Common myeloid progenitor, CD34-positive (primary cell): ENCODE measurements at regions not wholly inside any gene's neighbourhood (a gene's known extent, or its start where the extent isn't known, plus 50 kb on each side); places are given as distances from the start of the nearest gene placed in this dataset.

Experiments used
- CTCF ChIA-PET: fragments of 350-600 bp; sonication (Branson Sonifier 250); formaldehyde crosslinking; loops from one replicate; lab custom pipeline; 2021; ENCODE audit warnings: antibody characterized with exemption; lab: Charles Lee
- POLR2A ChIA-PET: fragments of 350-600 bp; sonication (Branson Sonifier 250); formaldehyde crosslinking; loops from one replicate; lab custom pipeline; 2021; ENCODE audit warnings: antibody characterized with exemption; lab: Charles Lee
- DNase-seq, 3 donors: peaks; one replicate each; pipeline versions ENCODE4 v3.0.0 to v3.0.0-alpha.2; 2013
- H3K27ac ChIP-seq, 2 experiments: 1 replicate in 1 of 2; 2 replicates in 1 of 2; pipeline ENCODE4 v1.7.0; 2013; ENCODE audit warnings: inconsistent platforms in 2 of 2, low read length in 2 of 2, mild to moderate bottlenecking in 2 of 2, low read depth in 1 of 2, moderate library complexity in 1 of 2; ENCODE audit not compliant: severe bottlenecking in 2 of 2, insufficient read depth in 1 of 2, poor library complexity in 1 of 2
- H3K27me3 ChIP-seq, 5 experiments: replicated peaks in 2 of 5; 1 replicate in 3 of 5; 2 replicates in 2 of 5; pipeline versions ENCODE4 v1.6.1 to v1.7.0; 2013; ENCODE audit warnings: low read length in 4 of 5, mild to moderate bottlenecking in 2 of 5, moderate library complexity in 2 of 5, inconsistent platforms in 1 of 5; ENCODE audit not compliant: insufficient read depth in 5 of 5, control insufficient read depth in 4 of 5
- H3K36me3 ChIP-seq, 4 experiments: 1 replicate in 2 of 4; 2 replicates in 2 of 4; pipeline versions ENCODE4 v1.6.1 to v1.7.0; 2013; ENCODE audit warnings: low read length in 3 of 4, control low read depth in 1 of 4, mild to moderate bottlenecking in 1 of 4; ENCODE audit not compliant: control insufficient read depth in 4 of 4, insufficient read depth in 4 of 4
- H3K4me1 ChIP-seq, 4 experiments: 1 replicate in 3 of 4; 2 replicates in 1 of 4; pipeline versions ENCODE4 v1.6.1 to v1.7.1; 2013; ENCODE audit warnings: low read length in 3 of 4, mild to moderate bottlenecking in 3 of 4, control low read depth in 1 of 4, inconsistent platforms in 1 of 4, moderate library complexity in 1 of 4; ENCODE audit not compliant: control insufficient read depth in 4 of 4, insufficient read depth in 4 of 4; ENCODE audit errors: control extremely low read depth in 1 of 4
- H3K4me3 ChIP-seq, 7 experiments: 1 replicate in 4 of 7; 2 replicates in 3 of 7; pipeline versions ENCODE4 v1.5.1 to v1.7.0; 2013; ENCODE audit warnings: mild to moderate bottlenecking in 7 of 7, low read length in 6 of 7, moderate library complexity in 6 of 7, inconsistent platforms in 2 of 7, low read depth in 2 of 7, control low read depth in 1 of 7; ENCODE audit not compliant: insufficient read depth in 4 of 7, control insufficient read depth in 1 of 7; ENCODE audit errors: extremely low read depth in 1 of 7
- H3K9me3 ChIP-seq, 5 experiments: 1 replicate in 4 of 5; 2 replicates in 1 of 5; pipeline versions ENCODE4 v1.6.1 to v1.7.1; 2013; ENCODE audit warnings: low read length in 4 of 5, mild to moderate bottlenecking in 2 of 5, inconsistent platforms in 1 of 5, low read depth in 1 of 5, moderate library complexity in 1 of 5; ENCODE audit not compliant: control insufficient read depth in 4 of 5, insufficient read depth in 2 of 5; ENCODE audit errors: control extremely low read depth in 1 of 5
- WGBS: methylation state at CpG from one replicate; pipeline ENCODE4 v1.1.5; 2013; ENCODE audit not compliant: insufficient coverage; 5-methylcytosine and 5-hydroxymethylcytosine counted together

DNA sequence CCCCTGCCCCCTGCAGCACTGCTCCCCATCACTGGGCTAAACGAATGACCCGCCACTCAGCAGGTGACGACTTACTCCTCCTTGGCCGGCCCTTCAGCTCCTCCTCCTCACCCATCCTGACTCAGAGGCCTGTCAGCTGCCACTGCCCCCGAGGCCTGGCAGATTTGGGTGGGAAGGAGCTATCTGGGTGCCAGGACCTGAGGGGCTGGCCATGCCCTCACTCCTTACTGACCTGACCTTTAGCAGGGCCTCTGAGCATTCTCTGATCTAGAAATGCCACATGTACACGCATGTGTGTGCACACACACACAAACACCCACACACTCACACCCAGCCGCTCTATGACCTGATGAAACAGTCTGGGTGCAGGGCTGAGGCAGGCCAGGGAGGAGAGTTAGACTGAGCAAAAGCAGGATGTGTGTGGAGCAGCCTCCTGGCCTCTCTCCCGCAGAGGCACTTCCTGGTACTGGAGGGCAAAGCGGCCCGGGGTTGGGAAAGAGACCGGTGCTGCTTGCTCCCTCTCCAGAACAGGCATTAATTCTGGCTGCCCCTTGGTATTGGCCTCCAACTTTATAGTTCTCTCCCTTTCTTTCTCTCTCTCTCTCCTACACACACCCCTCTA, 68.0 kb downstream of the ZFP36L2 start:
- no peaks in the 10 kb centered on the region for H3K36me3 ChIP-seq
- DNase-seq: peak in 1 of 3 donors; percentile 53
- WGBS: 34% methylated on average over 7 of the region's 11 CpGs
- H3K27me3 ChIP-seq: no peaks in the 10 kb centered on the region
- peak overlapping the region in 3 of 7 experiments; percentile 16 to 28 (median 21) for H3K4me3 ChIP-seq
- CTCF ChIA-PET: interaction anchor here (1.4 kb wide), 1 partner anchor 18 kb away, joined by 3 read pairs; no protein-coding TSS in a partner anchor
- no peaks in the 10 kb centered on the region for H3K9me3 ChIP-seq
- peaks cover 0 to 35% (median 24%) of the 10 kb centered on the region in 4 experiments for H3K4me1 ChIP-seq
- POLR2A ChIA-PET: no interaction called here
- peak overlapping the region in 1 of 2 experiments; percentile 17 for H3K27ac ChIP-seq

DNA sequence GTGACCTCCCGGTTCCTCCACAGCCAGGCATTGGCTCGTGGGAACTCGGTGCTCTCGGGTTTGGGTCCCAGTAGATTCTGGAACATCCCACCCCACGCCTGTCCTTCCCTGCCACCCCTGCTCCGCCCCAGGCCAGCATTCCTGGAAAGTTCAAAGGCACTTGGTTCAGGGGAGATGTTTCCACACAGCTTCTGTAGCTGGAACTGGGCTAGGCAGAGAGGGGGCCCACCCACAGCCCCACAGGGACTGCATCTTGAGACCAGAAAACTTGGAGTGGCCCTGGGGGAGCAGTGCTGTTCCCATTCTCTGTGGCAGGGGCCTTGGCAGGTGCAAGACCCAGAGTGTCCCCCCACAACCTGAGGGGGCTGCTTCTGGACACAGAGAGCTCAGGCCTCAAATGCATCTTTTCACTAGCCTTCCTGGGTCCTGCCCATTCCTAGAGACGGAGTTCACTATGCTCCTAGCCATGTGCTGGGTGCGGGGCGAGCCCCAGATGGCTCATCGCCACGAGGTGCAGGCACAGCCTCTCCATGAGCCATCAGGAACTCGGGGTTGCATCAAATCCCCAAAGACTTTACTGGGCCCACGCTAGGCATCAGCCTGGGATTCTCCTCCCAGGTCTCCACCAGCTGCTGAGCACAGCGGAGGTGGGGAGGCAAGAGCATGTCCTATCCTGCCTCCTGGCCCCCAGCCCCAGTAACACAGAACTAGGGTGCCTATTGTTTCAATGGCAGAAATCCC, 68.7 kb downstream of the ZFP36L2 start:
- Histone ChIP-seq H3K9me3 (no peaks in the 10 kb centered on the region), H3K36me3 (no peaks in the 10 kb centered on the region), H3K4me1 (peaks cover 0 to 40% (median 30%) of the 10 kb centered on the region in 4 experiments), H3K4me3 (no peak overlapping the region), H3K27me3 (no peaks in the 10 kb centered on the region), H3K27ac (peak overlapping the region in 1 of 2 experiments; percentile 17)
- CTCF ChIA-PET: interaction anchor here (1.3 to 1.4 kb wide), 2 partner anchors 16 to 18 kb away, joined by 3 read pairs; no protein-coding TSS in a partner anchor
- POLR2A ChIA-PET: no interaction called here
- 96% methylated on average over 14 of the region's 14 CpGs for WGBS
- no peak for DNase-seq

DNA sequence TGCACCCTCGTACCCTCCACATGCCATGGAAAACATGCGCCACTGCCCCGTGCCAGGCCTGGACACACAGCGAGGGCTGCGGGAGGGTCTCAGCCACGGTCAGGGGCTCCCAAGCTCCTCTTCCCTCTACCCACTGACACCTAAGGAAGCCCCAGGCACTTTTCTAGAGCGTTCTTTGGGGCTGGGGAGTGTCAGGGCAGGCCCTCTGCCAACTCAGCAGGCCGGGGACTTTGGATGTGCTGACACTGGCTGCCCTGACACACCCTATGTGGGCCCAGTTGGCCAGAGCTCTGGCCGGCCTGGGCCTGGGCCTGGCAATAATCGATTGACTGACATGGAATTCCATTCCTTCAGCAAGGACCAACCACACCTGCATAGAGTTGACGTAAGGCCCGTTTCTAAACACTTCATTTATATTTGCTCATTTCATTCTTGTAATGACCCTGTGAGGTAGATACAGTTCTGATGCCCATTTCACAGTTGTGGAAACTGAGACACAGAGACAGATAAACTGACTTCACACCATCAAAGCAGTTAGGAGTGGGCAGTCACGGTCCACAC, 70.5 kb downstream of the ZFP36L2 start:
- H3K4me3 ChIP-seq: no peak overlapping the region
- WGBS: 93% methylated on average over 11 of the region's 13 CpGs
- no peak overlapping the region for H3K27ac ChIP-seq
- no peaks in the 10 kb centered on the region for H3K36me3 ChIP-seq
- ChIA-PET POLR2A (no interaction called here), CTCF (interaction anchor here (0.6 kb wide), 1 partner anchor 51 kb away, joined by 3 read pairs; no protein-coding TSS in a partner anchor)
- DNase-seq: no peak
- no peaks in the 10 kb centered on the region for H3K27me3 ChIP-seq
- H3K4me1 ChIP-seq: peaks cover 0 to 40% (median 31%) of the 10 kb centered on the region in 4 experiments
- H3K9me3 ChIP-seq: no peaks in the 10 kb centered on the region

DNA sequence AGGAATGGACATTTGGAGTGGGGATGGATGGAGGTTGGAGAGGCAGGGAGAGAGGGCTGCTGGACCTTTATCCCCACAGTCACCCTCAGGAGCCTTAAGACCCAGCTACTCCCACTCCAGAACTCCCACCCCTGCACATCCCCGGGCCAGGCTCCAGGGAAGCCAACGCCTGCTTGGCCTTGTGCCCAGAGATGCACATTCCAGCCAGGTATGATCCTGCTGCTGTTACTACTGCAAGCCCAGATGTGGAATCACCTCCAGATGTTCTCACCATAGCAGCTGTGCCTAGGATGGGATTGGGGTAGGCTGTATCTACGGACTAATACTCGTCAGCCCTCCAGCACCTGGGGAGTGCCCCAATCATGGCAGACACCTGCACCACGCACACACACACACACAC, 71.7 kb downstream of the ZFP36L2 start:
- Histone ChIP-seq H3K4me3 (no peak overlapping the region), H3K36me3 (no peaks in the 10 kb centered on the region), H3K27ac (no peak overlapping the region), H3K9me3 (no peaks in the 10 kb centered on the region), H3K27me3 (no peaks in the 10 kb centered on the region), H3K4me1 (peaks cover 0 to 33% (median 29%) of the 10 kb centered on the region in 4 experiments)
- ChIA-PET CTCF (no interaction called here), POLR2A (no interaction called here)
- WGBS: 100% methylated on average over 1 of the region's 5 CpGs
- no peak for DNase-seq

DNA sequence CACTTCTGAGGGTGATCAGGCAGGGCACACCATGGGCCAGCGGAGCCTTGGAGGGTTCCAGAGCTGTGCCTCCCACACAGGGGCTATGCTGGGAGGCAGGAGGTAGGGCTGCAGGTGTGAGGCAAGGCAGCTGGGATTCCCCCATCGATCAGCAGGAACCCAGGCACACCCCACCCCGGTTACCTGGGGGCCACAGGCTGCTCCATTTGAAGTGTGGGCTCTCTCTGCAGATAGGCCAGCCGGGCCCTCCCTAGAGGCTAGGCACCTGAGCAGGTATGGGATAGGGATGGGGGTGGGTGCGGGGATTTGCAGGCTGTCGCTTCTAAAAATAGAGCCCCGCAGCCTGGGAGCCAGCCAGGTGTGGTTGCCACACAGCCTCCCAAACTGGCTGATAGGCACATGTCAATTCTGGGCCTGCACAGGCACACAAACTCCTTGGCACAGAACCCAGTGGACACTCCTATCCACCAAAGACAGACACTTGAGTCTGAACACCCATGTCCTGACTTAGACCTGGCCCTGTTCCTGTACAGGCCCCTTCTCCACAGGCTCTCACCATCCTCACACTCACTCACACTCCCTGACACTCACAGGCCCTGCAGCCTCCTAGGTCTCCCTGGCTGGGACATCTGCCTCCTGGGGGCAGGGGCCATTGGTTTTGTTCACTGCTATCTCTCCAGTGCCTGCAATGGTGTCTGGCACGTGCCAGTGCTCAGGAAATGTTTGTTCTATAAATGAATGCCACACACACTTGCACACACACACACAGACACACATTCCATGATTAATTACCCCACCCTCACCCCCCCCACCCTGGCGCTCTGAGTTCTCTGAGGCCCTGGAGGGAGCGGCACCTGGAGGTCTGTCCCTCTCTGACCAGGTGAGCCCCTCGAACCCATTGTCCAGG, 73.4 kb downstream of the ZFP36L2 start:
- DNase-seq: no peak
- WGBS: 71% methylated on average over 3 of the region's 11 CpGs
- POLR2A ChIA-PET: no interaction called here
- H3K9me3 ChIP-seq: no peaks in the 10 kb centered on the region
- CTCF ChIA-PET: interaction anchor here (1.2 to 1.4 kb wide), 2 partner anchors 13 to 129 kb away, joined by 3 to 5 read pairs; no protein-coding TSS in a partner anchor
- H3K27me3 ChIP-seq: no peaks in the 10 kb centered on the region
- H3K27ac ChIP-seq: no peak overlapping the region
- peaks cover 0 to 23% (median 17%) of the 10 kb centered on the region in 4 experiments for H3K4me1 ChIP-seq
- H3K4me3 ChIP-seq: no peak overlapping the region
- H3K36me3 ChIP-seq: no peaks in the 10 kb centered on the region

DNA sequence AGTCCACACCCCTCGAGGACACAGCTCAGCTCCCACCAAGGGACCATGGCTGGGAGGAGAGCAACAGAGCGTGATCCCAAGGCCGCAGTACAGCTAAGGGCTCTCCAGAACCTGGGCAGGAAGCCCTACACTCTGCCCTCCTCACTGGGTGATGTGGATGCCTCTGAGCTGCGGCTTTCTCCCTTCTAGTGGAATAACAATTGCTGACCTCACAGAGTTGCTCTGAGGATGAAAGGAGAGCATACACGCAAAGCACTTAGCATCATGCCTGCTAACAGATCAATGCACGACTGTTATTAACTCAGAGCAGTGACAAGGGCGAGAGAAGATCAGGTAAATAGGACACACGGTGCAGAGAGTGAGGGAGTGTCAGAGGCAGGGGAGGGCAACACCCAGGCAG, 74.2 kb downstream of the ZFP36L2 start:
- POLR2A ChIA-PET: interaction anchor here (0.6 kb wide), 1 partner anchor 8 kb away, joined by 3 read pairs; no protein-coding TSS in a partner anchor
- 90% methylated on average over 8 of the region's 8 CpGs for WGBS
- Histone ChIP-seq H3K27ac (no peak overlapping the region), H3K27me3 (no peaks in the 10 kb centered on the region), H3K4me1 (peaks cover 0 to 17% (median 10%) of the 10 kb centered on the region in 4 experiments), H3K4me3 (no peak overlapping the region), H3K36me3 (no peaks in the 10 kb centered on the region), H3K9me3 (no peaks in the 10 kb centered on the region)
- CTCF ChIA-PET: interaction anchor here (0.9 to 1.6 kb wide), 4 partner anchors 12 to 143 kb away, joined by 3 to 5 read pairs (median 3); no protein-coding TSS in a partner anchor
- no peak for DNase-seq
